ENCODE measurements at regions not wholly inside any gene's neighbourhood (a gene's known extent, or its start where the extent isn't known, plus 50 kb on each side); places are given as distances from the start of the nearest gene placed in this dataset.

DNA sequence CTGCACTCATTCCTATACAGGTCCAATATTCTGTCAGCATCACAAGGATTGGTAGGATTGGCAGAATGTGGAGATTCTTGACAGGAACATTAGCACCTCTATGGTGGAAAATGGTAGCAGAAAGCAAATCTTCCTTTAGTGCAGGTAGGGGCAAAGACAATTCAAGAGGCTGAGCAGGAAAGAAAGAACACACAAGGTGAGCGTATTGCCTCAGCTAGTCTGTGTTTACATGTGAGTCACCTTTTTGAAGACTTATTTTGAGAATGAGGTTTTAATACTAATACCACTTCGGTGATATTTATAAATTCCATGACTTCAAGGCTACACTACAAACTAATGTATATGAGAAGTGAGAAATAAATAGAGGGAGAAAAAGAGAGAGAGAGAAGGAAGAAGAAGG, 717.0 kb downstream of the BRINP1 start:
- TF ChIP-seq, protein P1, sequence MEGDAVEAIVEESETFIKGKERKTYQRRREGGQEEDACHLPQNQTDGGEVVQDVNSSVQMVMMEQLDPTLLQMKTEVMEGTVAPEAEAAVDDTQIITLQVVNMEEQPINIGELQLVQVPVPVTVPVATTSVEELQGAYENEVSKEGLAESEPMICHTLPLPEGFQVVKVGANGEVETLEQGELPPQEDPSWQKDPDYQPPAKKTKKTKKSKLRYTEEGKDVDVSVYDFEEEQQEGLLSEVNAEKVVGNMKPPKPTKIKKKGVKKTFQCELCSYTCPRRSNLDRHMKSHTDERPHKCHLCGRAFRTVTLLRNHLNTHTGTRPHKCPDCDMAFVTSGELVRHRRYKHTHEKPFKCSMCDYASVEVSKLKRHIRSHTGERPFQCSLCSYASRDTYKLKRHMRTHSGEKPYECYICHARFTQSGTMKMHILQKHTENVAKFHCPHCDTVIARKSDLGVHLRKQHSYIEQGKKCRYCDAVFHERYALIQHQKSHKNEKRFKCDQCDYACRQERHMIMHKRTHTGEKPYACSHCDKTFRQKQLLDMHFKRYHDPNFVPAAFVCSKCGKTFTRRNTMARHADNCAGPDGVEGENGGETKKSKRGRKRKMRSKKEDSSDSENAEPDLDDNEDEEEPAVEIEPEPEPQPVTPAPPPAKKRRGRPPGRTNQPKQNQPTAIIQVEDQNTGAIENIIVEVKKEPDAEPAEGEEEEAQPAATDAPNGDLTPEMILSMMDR (conservative IDR thresholded peaks at IDR 0.05 in 1 of 2, IDR thresholded peaks at IDR 0.05 in 1 of 2; ENCODE audit: low read depth in 1 of 2, low read length in 2 of 2): no peak
- TF ChIP-seq EZH2 (IDR thresholded peaks at IDR 0.05; ENCODE audit: low read length, missing control alignments): no peak
